ENCODE measurements at regions not wholly inside any gene's neighbourhood (a gene's known extent, or its start where the extent isn't known, plus 50 kb on each side); places are given as distances from the start of the nearest gene placed in this dataset.

DNA sequence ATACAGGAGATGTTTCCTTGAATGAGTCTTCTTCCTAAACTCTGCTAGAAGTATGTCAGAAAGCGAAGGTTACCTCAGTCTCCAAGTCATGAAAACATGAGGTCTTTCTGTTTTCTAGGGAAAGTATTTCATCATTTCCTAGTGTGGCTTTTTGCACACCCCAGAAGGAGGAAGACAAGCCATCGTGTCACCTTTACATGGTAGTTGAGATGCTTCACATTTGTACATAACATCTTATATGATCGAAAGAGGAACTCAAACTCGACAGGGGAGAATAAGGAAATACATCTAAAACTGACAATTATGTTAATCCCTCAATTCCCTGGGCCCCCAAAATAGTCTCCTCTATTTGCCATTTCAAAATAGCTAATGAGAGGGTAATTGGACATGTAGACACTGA, 214.1 kb upstream of the PLEKHG7 start:
- TF ChIP-seq, protein P1, sequence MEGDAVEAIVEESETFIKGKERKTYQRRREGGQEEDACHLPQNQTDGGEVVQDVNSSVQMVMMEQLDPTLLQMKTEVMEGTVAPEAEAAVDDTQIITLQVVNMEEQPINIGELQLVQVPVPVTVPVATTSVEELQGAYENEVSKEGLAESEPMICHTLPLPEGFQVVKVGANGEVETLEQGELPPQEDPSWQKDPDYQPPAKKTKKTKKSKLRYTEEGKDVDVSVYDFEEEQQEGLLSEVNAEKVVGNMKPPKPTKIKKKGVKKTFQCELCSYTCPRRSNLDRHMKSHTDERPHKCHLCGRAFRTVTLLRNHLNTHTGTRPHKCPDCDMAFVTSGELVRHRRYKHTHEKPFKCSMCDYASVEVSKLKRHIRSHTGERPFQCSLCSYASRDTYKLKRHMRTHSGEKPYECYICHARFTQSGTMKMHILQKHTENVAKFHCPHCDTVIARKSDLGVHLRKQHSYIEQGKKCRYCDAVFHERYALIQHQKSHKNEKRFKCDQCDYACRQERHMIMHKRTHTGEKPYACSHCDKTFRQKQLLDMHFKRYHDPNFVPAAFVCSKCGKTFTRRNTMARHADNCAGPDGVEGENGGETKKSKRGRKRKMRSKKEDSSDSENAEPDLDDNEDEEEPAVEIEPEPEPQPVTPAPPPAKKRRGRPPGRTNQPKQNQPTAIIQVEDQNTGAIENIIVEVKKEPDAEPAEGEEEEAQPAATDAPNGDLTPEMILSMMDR (conservative IDR thresholded peaks at IDR 0.05), result no peak
- no peak for TF ChIP-seq ZFX (IDR thresholded peaks at IDR 0.05)
- no peak overlapping the region for H3K27ac ChIP-seq

DNA sequence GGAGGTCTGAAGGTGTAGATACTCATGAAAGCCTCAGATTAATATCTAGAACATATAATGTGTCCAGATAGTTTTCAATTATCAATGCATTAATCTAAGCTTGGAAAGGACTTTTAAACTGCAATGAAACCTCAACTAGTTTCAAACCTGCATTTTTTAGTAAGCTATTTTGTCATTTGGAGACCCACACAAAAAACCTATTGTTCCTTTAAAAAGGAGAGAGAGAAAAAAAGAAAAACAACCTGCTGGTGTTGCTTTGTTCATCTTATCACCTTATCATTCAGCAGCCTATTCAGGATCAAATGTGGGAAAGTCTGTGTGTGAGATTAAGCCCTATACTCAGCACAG, 215.7 kb upstream of the PLEKHG7 start:
- no peak for TF ChIP-seq ZFX (IDR thresholded peaks at IDR 0.05)
- TF ChIP-seq, protein P1 (conservative IDR thresholded peaks at IDR 0.05), result no peak
- no peak overlapping the region for H3K27ac ChIP-seq

DNA sequence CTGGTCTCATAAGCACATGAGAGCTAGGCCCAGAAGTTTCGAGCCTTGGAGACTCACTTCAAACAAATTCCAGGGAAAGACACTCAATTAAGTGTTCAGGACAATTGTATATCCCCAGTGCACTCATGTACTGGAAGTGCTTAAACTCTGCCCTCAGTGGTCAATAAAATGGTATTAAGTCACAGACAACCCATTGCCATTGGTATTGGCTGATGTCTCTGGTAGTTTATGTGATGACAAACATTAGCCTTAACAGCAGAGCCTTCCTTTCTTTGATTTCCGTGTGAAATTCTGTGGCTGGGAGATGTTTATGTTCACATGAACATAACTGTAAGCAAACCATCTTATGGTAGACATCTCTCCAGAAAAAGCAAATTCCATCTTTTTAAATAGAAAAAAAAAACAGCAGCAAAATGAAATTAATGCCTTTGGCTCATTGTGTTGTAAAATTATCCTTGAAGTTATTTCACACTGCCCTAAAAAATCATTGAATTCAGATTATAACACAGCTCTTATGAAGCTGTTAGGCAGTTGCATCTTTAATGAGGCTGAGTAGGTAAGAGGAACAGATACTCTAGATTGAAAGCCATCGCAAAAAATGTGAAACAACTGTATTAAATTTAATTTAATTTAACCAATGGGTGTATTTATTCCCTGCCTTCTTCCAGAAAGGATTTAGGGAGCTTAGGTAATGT, 216.2 kb upstream of the PLEKHG7 start:
- no peak for TF ChIP-seq ZFX (IDR thresholded peaks at IDR 0.05)
- TF ChIP-seq, protein P1 (conservative IDR thresholded peaks at IDR 0.05), result no peak
- no peak overlapping the region for H3K27ac ChIP-seq

DNA sequence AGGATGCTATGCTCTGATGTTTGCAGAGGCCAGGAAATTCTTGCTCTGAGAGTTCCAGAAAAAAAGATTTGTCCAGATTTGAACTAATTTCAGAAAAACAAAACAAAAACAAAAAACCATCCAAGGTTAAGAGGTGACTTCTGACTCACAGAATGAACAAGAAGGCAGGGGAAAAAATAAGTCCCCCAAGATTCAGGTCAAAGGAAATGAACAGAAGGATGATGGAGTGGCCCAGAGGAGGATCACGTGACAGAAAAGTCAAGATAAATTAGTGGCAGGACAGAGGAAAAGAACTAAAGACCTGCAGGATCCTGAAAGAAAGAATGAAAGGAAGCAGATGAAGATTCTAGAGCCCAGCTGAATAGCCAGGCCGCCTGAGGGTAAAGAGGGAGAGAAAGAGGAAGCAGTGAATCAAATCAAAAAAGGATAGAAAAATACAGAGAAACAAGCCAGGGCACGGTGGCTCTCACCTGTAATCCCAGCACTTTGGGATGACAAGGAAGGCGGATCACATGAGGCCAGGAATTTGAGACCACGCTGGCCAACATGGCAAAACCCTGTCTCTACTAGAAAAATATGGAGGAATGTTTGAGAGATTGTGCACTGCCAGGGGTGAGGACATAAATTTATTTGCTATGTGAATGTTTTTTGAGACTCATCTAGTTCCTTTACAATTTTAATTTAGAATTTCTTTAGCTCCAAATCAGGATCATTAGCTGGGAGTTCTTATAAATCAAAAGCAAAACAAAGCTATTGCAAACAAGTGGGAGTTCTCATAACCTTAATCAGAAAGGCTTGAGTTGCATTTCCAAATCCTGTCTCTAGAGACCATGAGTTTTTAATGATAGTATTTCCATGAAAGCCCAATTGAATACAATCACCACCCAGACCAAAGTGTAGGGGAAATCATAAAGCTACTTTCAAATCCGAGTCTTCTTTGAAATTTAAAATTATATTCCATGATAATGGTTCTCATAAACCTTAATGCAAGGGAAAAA, 217.1 kb upstream of the PLEKHG7 start:
- H3K27ac ChIP-seq, result no peak overlapping the region
- TF ChIP-seq, protein P1 (conservative IDR thresholded peaks at IDR 0.05), result no peak
- TF ChIP-seq ZFX (IDR thresholded peaks at IDR 0.05), result no peak

DNA sequence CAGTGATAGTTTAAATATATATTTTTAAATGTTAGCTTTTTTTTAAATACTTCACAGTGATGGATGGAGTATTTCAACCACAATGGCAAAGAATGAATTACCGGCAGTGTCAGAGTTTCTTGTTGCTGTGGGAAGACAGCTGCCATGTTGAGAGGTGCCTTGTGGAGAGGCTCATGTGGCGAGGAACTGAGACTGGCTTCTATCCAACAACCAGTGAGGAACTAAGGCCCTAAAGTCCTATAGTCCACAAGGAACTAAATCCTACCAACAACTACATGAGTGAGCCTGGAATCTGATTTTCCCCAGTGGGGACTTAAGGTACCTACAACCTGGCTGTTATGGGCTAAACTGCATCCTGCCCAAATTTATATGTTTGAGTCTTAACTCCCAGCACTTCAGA, 220.2 kb upstream of the PLEKHG7 start:
- no peak for TF ChIP-seq ZFX (IDR thresholded peaks at IDR 0.05)
- TF ChIP-seq, protein P1 (conservative IDR thresholded peaks at IDR 0.05), result no peak
- no peak overlapping the region for H3K27ac ChIP-seq

DNA sequence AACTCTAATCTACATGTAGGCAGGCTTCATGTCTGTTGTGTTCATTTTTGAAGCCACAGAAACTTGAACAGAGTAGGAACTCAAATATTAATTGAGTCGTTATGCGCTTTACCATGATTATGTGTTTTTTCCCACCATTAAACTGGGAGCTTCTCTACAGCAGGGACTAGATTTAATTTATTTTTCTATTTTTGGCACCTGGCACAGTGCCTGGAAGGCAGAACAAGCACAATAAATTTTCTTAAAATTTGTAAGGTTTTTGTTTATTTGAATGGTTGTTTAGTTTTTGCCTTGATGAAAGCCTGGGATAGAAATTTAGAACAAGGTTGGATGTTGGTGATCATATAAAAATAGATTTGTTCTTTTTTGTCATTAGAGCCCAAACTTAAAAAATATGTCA, 221.7 kb upstream of the PLEKHG7 start:
- no peak overlapping the region for H3K27ac ChIP-seq
- TF ChIP-seq, protein P1 (conservative IDR thresholded peaks at IDR 0.05), result no peak
- no peak for TF ChIP-seq ZFX (IDR thresholded peaks at IDR 0.05)

DNA sequence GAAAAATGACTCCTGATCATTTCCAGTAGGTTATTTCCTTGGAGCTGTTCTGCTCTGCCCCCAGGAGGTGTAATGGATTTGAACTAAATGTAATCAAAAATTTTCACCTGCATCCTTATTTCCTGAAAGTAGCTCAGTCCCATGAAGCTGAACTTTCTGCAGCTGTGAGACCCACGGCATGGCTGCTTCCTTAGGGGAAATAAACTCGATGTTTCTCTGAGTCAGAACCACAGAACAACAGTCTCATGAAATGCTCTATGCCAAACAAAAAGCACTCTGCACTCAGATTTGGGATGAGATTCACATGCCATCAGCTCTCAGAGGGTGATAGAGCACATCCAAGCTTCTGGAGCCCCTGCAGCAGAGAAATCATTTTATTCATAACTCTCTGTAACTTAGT, 224.1 kb upstream of the PLEKHG7 start:
- TF ChIP-seq, protein P1 (conservative IDR thresholded peaks at IDR 0.05), result no peak
- TF ChIP-seq ZFX (IDR thresholded peaks at IDR 0.05), result no peak
- H3K27ac ChIP-seq, result no peak overlapping the region
